Skeletal muscle tissue (tissue), 3 donors: ENCODE measurements at regions not wholly inside any gene's neighbourhood (a gene's known extent, or its start where the extent isn't known, plus 50 kb on each side); places are given as distances from the start of the nearest gene placed in this dataset.
"Not testable (repeated sequence)": the region's sequence is repeated elsewhere in the genome, so short reads cannot be mapped to it uniquely, and the experiment has no call there.

Experiments
- H3K27ac ChIP-seq: one replicate; pipeline ENCODE4 v1.7.0; 2013; ENCODE audit warnings: mild to moderate bottlenecking, low read depth, low read length, inconsistent platforms
- H3K27me3 ChIP-seq, 3 donors: one replicate each; pipeline ENCODE4 v1.7.0; 2013; ENCODE audit warnings: low read length in 3 of 3; ENCODE audit not compliant: control insufficient read depth in 3 of 3, insufficient read depth in 3 of 3
- H3K36me3 ChIP-seq, 3 donors: one replicate each; pipeline ENCODE4 v1.7.0; 2013; ENCODE audit warnings: low read length in 3 of 3; ENCODE audit not compliant: control insufficient read depth in 3 of 3, insufficient read depth in 3 of 3
- H3K4me1 ChIP-seq, 3 donors: one replicate each; pipeline ENCODE4 v1.7.0; 2013; ENCODE audit warnings: low read length in 3 of 3, mild to moderate bottlenecking in 3 of 3; ENCODE audit not compliant: control insufficient read depth in 3 of 3, insufficient read depth in 3 of 3
- H3K4me3 ChIP-seq, 3 donors: one replicate each; pipeline ENCODE4 v1.7.0; 2013; ENCODE audit warnings: low read length in 3 of 3
- H3K9ac ChIP-seq, 3 donors: one replicate each; pipeline ENCODE4 v1.7.0; 2013; ENCODE audit warnings: low read length in 3 of 3, mild to moderate bottlenecking in 3 of 3, moderate library complexity in 2 of 3, low read depth in 1 of 3
- H3K9me3 ChIP-seq, 3 donors: one replicate each; pipeline ENCODE4 v1.7.0; 2013; ENCODE audit warnings: low read length in 3 of 3; ENCODE audit not compliant: control insufficient read depth in 3 of 3
- donor health status: Osteomylitis.

DNA sequence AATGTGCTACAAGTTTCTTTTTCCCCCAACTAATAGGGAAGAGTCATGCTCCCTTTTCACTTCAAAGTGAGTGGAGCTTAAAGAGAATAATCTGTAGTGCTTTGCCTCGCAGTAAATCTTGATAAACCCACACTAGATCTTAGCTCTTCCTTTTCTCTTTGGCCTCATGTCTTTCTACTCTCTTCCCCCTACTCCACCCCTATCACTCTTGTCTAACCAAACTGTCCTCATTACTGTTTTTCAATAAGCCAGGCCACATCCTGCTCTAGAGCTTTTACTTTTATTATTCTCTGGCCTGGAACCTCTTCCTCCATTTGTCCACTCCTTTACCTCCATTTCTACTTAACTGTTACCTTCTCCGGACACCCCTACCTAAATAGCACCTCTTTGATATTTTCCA lies 291.0 kb upstream of the SATB1 start:
- no peaks in the 10 kb centered on the region for H3K27me3 ChIP-seq
- no peak overlapping the region for H3K9ac ChIP-seq
- H3K9me3 ChIP-seq = no peaks in the 10 kb centered on the region
- H3K36me3 ChIP-seq = no peaks in the 10 kb centered on the region
- H3K27ac ChIP-seq = no peak overlapping the region
- H3K4me3 ChIP-seq = no peak overlapping the region
- H3K4me1 ChIP-seq = no peaks in the 10 kb centered on the region

DNA sequence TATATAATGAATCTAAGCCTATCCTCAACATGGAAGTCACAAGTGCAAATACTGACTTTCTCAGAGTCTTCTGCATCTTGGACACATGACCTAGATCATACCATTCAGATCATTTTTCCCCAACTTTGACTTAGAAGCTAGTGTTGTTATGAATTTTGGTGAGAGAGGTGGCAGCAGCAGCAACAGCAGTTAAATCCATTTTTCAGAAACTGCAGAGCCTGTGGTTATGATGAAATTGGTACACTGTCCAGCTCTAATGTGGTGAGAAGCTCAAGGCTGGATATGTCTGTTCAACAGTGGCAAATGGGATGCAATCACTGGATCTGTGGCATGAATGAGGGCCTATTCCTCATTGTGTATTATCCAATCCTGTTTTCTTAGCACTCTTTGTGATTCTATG lies 290.1 kb upstream of the SATB1 start:
- Histone ChIP-seq H3K27me3 (no peaks in the 10 kb centered on the region), H3K4me1 (no peaks in the 10 kb centered on the region), H3K36me3 (no peaks in the 10 kb centered on the region), H3K9me3 (no peaks in the 10 kb centered on the region), H3K4me3 (no peak overlapping the region), H3K27ac (no peak overlapping the region), H3K9ac (no peak overlapping the region)

DNA sequence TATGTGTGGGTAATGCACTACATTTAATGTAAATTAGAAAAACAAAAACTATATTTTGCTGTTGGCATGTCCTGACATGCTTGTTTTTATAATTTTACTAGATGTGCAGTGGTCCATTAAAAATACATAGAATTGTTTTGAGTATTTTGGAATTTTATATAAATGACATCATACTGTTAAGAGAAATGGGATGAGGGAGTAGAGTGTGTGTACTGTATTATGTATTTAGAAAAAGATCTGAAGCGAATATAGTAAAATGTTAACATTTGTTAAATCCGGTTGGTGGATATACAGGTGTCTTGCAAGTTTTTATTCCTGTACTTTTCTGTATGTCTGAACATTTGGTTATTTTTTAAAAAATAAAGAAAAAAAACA lies 288.4 kb upstream of the SATB1 start:
- Histone ChIP-seq H3K27ac (no peak overlapping the region), H3K27me3 (no peaks in the 10 kb centered on the region), H3K36me3 (no peaks in the 10 kb centered on the region), H3K4me1 (no peaks in the 10 kb centered on the region), H3K4me3 (no peak overlapping the region), H3K9ac (no peak overlapping the region), H3K9me3 (no peaks in the 10 kb centered on the region)

DNA sequence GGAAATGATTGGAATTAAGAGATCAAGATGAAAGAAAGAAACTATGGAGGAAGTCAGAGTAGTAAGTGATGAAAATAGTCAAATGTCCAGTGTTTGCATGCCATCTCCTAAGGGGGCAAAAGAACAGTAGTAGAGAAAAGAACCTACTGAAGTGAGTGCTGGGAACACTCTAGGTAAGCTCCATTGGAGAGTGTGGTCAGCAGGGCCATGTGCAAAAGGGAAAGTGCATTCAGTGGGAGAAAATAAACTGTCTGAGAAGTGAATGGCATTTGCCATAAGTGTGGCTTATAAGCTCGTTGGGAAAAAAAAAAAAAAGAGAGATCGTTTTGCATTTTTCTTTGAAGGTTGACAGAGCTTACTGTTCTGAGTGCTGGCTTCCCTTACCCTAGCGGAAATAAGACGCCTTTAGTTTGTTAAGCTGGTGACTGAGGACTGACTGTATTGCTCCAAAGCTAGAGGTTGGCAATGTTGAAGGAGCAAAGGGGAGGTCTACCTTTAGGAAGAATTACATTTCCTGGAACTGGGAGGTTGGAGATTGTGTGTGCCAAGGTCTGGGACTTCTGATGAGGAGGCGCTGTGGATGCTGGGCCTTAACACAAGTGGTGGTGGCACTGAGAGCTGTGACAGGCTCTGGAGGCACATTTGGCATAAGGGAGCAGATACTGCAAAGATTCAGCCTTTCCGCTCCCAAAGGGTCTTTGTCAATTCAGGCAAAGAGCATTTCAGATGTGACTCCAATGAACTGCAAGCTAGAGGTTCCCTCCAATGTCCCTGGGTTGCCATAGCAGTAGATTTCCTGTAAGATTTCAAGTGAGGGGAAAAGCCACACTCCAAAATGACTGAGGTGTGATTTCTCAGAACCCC lies 287.8 kb upstream of the SATB1 start:
- no peaks in the 10 kb centered on the region for H3K9me3 ChIP-seq
- H3K9ac ChIP-seq = no peak overlapping the region
- no peak overlapping the region for H3K4me3 ChIP-seq

DNA sequence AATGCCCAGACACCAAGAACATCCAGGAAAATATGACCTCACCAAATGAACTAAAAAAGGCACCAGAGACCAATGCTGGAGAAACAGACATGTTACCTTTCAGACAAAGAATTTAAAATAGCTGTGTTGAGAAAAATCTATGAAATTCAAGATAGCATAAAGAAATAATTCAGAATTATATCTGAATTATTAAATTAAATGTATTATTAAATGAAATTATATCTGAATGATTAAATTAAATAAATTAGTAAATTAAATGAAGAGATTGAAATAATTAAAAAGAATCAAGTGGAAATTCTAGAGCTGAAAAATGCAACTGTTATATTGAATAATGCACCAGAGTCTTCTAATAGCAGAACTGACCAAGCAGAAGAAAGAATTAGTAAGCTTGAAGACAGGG lies 279.2 kb upstream of the SATB1 start:
- Histone ChIP-seq H3K9me3 (no peaks in the 10 kb centered on the region), H3K9ac (no peak overlapping the region), H3K27me3 (no peaks in the 10 kb centered on the region), H3K4me1 (no peaks in the 10 kb centered on the region), H3K36me3 (no peaks in the 10 kb centered on the region), H3K27ac (no peak overlapping the region), H3K4me3 (no peak overlapping the region)

More for the DNA sequence above, 287.8 kb upstream of the SATB1 start:
- Histone ChIP-seq H3K4me1 (no peaks in the 10 kb centered on the region), H3K36me3 (no peaks in the 10 kb centered on the region), H3K27ac (no peak overlapping the region), H3K27me3 (no peaks in the 10 kb centered on the region)

DNA sequence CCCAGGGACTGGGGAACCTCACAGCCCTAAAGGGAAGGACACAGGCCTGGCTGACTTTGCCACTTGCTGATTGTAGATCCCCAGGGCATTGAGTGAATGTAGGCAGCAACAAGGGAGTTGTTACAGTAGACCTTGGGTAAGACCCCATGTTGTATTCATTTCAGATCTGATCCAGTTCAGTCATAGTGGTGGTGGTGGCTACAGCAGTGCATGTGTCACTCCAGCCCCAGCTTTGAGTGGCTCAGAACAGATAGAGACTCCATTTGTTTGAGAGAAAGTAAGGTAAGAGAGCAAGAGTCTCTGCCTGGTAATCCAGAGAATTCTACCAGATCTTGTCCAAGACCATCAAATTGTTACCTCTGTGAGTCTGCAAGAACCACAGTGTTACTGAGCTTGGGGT lies 278.7 kb upstream of the SATB1 start:
- Histone ChIP-seq H3K36me3 (no peaks in the 10 kb centered on the region), H3K4me1 (no peaks in the 10 kb centered on the region), H3K4me3 (no peak overlapping the region), H3K27ac (no peak overlapping the region), H3K9me3 (no peaks in the 10 kb centered on the region), H3K9ac (no peak overlapping the region), H3K27me3 (no peaks in the 10 kb centered on the region)

DNA sequence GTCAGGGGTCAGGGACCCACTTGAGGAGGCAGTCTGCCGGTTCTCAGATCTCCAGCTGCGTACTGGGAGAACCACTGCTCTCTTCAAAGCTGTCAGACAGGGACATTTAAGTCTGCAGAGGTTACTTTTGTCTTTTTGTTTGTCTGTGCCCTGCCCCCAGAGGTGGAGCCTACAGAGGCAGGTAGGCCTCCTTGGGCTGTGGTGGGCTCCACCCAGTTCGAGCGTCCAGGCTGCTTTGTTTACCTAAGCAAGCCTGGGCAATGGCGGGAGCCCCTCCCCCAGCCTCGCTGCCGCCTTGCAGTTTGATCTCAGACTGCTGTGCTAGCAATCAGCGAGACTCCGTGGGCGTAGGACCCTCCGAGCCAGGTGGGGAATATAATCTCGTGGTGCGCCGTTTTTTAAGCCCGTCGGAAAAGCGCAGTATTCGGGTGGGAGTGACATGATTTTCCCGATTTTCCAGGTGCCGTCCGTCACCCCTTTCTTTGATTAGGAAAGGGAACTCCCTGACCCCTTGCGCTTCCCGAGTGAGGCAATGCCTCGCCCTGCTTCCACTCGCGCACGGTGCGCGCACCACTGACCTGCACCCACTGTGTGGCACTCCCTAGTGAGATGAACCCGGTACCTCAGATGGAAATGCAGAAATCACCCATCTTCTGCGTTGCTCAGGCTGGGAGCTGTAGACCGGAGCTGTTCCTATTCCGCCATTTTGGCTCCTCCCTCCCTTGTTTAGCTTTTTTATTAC lies 268.6 kb upstream of the SATB1 start:
- not testable (repeated sequence) for H3K36me3 ChIP-seq, H3K4me3 ChIP-seq, H3K27me3 ChIP-seq, H3K9me3 ChIP-seq, H3K9ac ChIP-seq, H3K27ac ChIP-seq, H3K4me1 ChIP-seq

DNA sequence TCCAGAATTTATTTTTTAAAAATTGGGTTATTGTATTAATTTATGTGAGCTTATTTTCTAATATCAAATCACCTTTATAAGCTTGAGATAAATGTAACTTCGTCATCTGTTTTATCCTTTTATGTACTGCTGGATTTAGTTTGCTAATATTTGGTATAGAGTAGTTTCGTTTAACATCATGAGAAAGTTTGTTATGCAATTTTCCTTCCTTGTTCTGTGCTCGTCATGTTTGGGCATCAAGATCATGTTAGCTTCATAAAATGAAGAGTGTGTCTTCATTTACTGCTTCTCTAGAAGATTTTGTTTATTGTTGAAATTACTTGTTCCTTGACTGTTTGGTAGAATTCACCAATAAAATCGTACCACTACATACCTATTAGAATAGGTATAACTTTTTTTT lies 262.1 kb upstream of the SATB1 start:
- Histone ChIP-seq H3K36me3 (no peaks in the 10 kb centered on the region), H3K9me3 (no peaks in the 10 kb centered on the region), H3K9ac (no peak overlapping the region), H3K27ac (no peak overlapping the region), H3K4me3 (no peak overlapping the region), H3K27me3 (no peaks in the 10 kb centered on the region), H3K4me1 (no peaks in the 10 kb centered on the region)

DNA sequence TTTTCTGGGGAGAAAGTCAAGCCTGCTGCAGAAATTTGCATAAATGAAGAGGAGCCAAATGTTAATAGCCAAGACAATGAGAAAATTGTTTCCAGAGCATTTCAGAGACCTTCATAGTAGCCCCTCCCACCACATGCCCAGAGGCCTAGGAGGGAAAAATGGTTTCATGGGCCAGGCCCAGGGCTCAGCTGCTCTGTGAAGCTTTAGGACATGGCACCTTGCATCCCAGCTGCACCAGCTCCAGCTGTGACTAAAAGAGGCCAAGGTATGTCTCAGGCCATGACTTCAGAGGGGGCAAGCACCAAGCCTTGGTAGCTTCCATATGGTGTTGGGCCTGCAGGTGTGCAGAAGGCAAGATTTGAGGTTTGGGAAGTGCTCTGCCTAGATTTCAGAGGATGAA lies 258.8 kb upstream of the SATB1 start:
- Histone ChIP-seq H3K9me3 (no peaks in the 10 kb centered on the region), H3K4me3 (no peak overlapping the region), H3K36me3 (no peaks in the 10 kb centered on the region), H3K9ac (no peak overlapping the region), H3K27me3 (no peaks in the 10 kb centered on the region), H3K4me1 (no peaks in the 10 kb centered on the region), H3K27ac (no peak overlapping the region)

DNA sequence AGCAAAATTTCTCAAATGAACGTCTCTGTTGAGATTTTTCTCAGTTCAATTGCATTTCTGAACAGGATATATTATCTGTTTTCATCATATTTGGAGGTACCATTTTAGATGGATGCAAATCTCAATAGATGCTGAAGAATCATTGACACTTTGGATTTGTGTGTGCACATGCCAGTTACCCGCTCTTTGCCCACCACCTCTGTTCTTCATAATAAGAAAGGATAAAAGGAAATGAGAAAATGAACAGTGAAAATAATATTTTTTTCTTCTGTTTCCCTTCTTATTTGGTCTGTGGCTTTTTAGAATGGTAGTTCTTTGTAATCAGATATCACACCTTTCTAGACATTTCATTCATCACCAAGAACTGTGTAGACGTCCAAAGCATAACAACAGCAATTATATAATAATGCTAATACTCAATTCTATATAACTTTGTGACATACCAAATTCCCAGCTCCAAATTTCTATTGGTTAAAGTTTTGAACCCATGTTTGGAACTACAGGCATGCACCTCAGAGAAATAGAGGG lies 256.7 kb upstream of the SATB1 start:
- H3K9me3 ChIP-seq = no peaks in the 10 kb centered on the region
- H3K4me3 ChIP-seq = no peak overlapping the region
- no peak overlapping the region for H3K27ac ChIP-seq
- H3K4me1 ChIP-seq = no peaks in the 10 kb centered on the region
- H3K36me3 ChIP-seq = no peaks in the 10 kb centered on the region
- H3K27me3 ChIP-seq = no peaks in the 10 kb centered on the region
- no peak overlapping the region for H3K9ac ChIP-seq
